A204.1 (cell line): ENCODE measurements at regions not wholly inside any gene's neighbourhood (a gene's known extent, or its start where the extent isn't known, plus 50 kb on each side); places are given as distances from the start of the nearest gene placed in this dataset.
"Not testable (repeated sequence)": the region's sequence is repeated elsewhere in the genome, so short reads cannot be mapped to it uniquely, and the experiment has no call there.

ENCODE experiments used
- FAIRE-seq: peaks from 2 replicates; lab custom pipeline; 2012; peaks lifted over from hg19 to GRCh38; lab: Jason Lieb, UNC

GRCh38 chr1:60949826-60950197 is 132.5 kb upstream of the NFIA start:
- no peak for FAIRE-seq

GRCh38 chr1:60949154-60949825 is 133.1 kb upstream of the NFIA start:
- FAIRE-seq: no peak

DNA sequence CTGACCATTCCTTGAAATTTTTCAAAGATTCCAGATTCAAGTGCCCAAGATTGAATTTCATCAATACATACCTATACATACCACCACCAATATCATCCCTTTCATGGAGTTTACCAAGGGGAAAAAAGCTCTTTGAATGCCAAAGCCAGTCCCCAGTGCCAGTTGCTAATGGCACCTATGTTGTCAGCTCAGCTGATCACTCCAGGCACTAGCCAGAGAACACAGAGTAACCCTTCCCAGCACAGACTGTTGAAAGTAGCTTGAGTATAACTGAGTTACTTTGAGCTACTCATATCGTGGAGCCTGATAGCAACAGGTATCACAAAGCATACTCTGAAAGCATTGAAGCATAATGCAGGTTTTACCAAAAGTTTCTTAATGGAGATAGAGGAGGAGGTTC is 133.9 kb upstream of the NFIA start:
- no peak for FAIRE-seq

DNA sequence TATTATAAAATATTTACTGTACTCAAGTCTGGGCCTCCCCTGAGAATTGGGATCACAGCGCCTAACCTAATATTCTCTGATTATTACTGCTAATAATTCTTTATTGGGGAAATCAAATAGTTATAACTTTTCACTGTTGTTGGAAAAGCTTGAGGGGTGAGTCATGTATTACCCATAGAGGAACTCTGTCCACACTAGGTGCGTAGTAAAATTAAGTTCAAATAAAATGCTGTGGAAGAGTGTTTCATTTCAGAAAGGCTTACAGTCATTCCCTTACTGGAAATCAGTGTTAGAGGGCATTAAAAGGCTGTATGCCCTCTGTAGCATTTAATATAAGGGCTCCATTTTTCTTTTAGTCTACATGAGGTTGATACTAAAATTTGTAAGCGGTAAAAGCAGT is 135.0 kb upstream of the NFIA start:
- no peak for FAIRE-seq

DNA sequence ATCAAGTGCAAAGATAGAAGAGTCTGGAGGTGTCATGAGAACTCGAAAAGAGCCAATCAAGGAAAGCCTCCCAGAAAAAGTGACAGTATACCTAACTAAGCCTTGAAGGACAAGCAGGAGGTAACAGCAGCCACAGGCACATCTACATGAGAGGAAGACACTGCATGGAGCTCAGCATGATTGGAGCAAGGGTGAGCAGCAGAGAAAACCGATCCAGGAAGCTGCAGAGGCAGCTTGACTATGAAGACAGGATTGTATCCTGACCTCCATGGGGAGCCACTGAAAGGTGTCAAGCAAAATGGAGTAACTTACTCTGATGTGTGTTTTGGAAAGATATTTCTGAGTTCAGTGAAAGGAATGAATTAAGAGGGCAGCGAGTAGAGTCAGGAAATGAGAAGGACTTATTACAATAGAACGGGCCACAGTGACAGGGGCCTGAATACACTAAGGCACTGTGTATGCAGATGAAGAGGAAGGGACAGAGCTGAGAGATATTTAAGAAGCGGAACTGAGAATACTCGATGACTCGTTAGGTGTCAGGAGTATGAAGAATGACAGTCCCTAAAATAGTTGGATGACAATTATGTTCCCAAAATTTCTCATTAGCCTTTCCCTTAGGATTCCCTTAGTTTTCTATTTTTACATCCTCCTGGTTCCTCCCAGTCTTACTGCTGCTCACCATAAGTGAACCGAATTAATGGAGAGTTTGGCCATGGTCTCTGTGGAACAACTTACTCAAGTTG is 139.3 kb upstream of the NFIA start:
- FAIRE-seq: no peak

DNA sequence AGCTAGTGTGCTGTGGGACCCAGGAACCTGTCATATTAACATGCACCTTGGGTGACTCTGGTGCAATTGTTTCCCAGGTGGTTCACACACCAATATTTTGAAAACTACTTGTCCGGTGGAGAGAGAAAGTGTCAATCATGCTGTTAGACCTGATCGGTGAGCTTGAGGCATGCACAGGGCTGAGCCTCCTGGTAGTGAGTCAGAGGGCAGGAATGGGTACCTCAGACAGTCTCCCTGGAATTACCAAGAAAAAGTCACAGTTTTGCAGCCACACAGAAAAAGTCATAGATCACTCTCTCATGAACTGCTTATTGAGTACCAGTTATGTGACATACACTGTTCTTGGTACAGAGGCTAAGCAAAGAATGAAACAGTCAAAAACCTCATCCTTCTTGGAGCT is 140.1 kb upstream of the NFIA start:
- no peak for FAIRE-seq

- FAIRE-seq: not testable (repeated sequence)
Observed at GRCh38 chr1:60940685-60941084, 141.7 kb upstream of the NFIA start.

DNA sequence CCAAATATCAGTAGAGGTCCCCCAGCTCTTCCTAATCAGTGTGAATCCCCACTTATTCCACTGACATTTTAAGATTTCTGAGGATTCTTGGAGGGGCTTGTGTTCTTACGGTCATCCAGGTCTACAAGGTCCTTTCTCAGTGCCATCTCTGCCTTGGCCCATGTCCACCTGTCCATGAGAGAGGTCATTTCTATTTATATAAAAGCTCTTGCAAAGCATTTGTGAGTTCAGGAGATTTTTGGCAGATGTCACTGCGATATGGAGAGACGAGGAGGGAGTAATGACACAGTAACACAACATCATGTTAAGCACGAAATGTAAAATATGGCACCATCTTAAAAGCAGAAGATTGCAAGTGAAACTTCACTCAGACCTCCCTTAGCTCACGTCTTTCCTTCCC is 144.6 kb upstream of the NFIA start:
- FAIRE-seq: no peak

DNA sequence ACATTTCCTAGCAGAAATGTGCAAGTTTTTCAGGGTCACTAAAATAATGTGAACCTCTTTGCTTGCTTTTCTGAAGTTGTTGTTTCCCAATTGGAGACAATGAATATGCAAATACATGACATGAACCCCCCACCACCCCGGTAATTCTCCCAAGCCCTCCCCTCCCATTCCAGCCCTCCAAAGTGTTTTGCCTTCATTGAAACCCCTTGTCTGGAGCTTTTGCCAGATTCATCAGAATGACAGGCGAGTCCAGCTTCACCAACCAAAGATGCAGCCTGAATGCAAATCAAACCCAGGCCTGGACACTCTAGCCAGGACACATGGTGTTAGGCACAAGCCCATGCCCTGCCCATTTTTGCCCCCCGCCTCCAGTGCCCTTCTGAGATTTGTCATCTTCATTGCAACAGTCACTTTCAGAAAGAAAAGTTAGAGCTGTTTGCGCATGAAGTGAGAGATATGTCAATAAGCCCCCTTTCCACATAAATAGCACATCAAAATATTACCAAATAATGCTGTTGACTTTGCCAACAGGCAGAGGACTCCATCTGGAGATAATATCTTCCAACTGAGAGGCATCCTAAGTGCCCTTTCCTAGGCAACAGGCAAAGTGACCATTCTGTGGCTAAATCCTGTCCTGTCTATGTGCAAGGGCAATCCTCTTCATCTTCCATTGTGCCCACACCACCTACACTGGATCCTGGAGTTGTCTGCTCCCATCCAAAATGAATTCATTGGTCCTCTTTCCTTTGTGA is 145.6 kb upstream of the NFIA start:
- FAIRE-seq: no peak

DNA sequence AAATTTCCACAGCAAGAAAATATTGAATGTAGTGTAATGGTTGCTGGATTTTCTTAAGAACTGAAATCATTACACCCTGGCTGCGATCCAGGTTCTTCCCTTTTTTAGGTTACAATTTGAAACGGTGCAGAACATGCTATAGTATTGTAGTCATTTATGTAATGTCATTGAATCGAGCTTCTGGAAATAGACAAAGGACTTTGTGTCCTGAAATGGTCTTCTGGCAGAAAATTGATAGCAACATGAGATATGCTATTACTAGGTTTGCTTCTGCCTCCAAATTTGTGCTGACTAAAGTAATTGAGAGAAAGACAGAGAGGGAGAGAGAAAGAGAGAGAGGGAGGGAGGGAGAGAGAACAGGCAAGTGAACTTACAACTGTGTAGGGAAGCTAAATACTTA is 146.2 kb upstream of the NFIA start:
- FAIRE-seq: no peak

DNA sequence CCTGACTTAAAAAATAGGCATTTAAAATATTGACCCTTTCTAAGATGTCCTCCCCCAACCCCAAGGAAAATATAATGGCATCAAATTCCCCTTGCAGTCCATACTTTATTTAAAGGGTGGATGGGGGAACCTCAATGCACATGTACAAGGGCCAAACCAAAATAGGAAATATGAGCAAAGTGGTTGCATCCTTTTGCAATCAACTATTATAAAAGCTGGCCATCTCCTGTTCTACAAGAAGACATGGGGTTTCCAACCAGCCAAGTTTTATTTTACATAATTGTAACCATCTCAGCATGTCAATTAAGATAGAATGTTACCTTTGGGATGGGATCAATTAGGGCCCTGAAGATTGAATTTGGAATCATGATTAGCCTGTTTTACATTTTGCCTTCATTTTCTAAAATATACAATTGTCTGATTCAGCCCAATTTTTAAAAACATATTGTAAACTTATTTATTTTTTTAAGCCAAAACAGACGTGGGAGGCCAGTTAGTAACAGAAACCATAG is 146.7 kb upstream of the NFIA start:
- FAIRE-seq: no peak

DNA sequence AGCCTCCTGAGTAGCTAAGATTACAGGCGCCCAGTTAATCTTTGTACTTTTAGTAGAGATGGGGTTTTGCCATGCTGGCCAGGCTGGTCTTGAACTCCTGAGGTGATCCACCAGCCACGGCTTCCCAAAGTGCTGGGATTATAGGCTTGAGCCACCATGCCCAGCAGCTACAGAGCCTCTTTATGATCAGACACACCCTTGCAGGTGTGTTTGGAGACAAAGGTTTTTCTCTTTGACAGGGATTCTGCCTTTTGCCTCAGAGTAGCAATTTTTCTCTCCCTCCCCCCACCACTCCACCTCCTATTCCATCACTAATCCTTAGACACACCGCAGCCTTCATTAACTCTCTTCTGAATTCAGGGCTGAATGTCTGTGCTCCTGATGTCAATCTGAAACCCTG is 152.2 kb upstream of the NFIA start:
- no peak for FAIRE-seq

DNA sequence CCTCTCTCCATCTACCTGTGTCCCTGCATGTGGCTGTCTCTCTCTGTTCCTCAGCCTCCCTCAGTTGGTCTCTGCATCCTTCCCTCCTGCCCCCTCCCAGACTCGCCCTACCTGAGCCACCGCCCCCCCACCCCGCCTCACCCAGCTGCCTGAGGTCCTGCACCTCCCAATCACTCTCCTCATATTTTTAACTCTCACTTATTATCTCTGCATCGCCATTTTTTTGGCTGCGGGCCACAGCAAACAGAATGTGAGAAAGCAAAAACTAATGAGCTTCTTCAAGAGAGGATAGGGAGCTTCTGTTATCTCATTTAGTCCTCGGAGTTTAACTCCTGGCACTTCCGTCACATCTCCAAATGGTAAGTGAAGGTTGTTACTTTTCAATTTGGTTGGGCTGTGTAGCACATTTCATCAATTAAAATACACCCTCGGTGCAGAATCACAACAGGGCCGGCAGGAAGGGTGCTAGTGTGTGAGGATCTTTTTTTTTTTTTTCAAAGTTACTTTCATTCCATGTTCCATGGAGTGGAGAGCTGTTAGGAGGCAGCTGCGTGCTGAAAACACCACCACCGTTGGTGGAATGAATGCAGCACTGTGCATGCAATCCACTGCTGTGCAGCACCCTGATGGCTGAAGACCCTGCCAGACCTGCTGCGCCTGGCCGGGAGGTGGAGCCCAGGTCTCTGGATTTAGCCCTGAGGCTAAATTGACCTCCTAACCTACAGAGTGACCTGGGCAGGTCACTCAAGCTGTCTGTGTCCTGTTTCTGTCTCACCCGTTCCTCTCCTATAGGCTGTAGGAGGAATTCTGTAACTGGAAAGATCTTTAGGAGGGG is 157.2 kb upstream of the NFIA start:
- no peak for FAIRE-seq

DNA sequence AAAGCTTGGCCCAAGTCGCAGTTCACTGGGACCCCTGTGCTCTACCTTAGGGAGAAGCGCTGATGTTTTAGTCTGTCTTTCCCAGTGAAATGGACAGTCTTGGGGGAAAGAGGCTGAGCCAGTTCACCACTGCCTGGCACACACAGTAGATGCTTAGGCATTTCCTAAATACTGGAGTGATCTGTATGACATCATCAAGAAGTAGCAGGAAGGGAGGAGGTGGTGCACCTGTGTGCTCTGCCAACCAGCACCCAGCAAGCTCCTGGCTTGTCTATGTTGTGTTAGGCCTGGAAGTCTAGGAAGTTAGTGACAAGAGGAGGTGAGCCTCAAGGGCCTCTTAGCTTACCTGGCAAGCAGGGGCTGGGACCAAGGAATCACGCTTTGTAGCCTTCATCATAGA is 158.2 kb upstream of the NFIA start:
- FAIRE-seq: no peak

GRCh38 chr1:60923389-60924087 is 158.8 kb upstream of the NFIA start:
- no peak for FAIRE-seq

DNA sequence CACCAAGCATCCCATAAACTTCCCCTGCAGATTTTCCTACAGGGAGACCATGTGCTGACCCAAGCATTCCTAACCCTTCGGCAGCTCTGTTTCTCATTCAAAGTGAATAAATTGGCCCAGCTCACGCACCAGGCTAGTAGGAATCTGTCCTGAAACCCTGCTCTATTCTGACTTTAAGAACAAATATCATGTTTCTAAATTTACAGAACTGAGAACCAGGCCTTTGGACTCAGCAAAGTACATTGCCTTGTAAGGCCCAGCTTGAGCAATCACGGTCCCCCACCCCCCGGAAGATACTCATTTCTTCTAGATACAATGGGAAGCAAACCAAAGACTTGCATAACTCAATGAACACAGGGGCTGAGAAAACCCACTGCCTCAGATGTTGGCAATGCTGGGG is 160.1 kb upstream of the NFIA start:
- no peak for FAIRE-seq

DNA sequence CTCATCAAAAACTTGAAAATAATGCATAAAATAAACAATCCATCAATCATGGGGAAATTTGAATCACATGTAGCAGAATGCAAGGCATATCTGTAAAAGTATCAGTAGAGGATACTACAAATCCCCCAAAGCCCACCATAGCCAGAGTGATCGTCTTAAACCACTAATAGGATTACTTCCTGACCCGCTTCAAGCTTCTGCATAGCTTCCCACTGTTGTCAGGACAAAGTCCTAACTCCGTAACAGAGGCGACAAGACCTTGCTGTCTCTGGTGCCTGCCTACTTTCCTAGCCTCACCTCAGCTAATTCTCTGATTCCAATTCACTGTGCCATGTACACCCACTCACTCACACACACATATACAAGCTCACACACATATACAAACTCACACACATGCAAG is 161.2 kb upstream of the NFIA start:
- no peak for FAIRE-seq

GRCh38 chr1:60920561-60920960 is 161.8 kb upstream of the NFIA start:
- no peak for FAIRE-seq

DNA sequence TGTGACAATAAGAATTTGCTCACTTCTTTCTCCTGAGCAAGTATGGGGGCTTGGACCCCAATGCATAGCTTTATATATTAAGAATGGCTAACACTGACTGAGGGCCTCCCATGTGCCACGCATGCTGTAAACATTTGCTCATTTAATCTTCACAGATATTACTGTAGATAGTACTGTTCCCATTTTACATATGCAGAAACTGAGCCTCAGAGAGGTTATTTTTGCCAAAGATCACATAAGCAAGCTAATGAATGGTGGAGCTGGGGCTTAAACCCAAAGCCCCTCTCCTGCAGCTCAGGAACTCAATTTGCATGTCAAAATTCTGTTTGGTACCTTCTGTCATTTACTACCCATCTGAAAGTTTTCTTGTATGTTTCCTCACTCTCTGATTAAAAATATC is 163.5 kb upstream of the NFIA start:
- no peak for FAIRE-seq

DNA sequence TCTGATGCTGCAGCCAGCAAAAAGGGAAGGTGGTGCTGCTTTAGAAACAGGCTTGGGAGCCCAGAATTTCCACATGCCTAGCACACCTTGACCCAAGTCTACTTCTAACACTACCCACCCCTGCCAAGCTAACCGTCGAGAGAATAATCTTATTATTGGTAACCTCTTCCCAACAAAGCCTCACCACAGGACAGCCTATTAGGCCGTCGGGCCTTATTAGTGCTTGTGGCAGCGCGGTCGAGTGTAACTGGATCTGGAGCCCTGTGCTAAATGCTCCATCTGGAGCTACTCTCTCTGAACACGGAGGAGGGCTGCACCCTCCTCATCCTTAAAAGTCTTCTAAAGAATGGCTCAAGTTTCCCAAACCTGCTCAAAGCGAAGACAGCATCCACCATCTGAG is 165.5 kb upstream of the NFIA start:
- FAIRE-seq: no peak

GRCh38 chr1:60916199-60916598 is 166.2 kb upstream of the NFIA start:
- FAIRE-seq: no peak

- FAIRE-seq: no peak
Observed at GRCh38 chr1:60915441-60915840, 166.9 kb upstream of the NFIA start.
